Tibial artery (tissue), 4 donors: ENCODE measurements at regions not wholly inside any gene's neighbourhood (a gene's known extent, or its start where the extent isn't known, plus 50 kb on each side); places are given as distances from the start of the nearest gene placed in this dataset.
A peak's percentile ranks its signal among the peaks of the same experiment; 100 is the strongest.

Source experiments
- DNase-seq, 2 donors: peaks; one replicate each; pipeline ENCODE4 v3.0.0-alpha.2; 2019
- H3K27ac ChIP-seq, 2 donors: fragments of 200-600 bp; sonication (generic) in 1 of 2; 1 replicate in 1 of 2; 2 replicates in 1 of 2; pipeline ENCODE4 v1.5.1; 2018 to 2019; ENCODE audit warnings: mild to moderate bottlenecking in 1 of 2
- H3K27me3 ChIP-seq, 2 donors: fragments of 200-600 bp; sonication (generic) in 1 of 2; one replicate each; pipeline versions ENCODE4 v1.5.1 to v1.6.0; 2016 to 2019
- H3K36me3 ChIP-seq, 3 donors: fragments of 200-600 bp; sonication (generic) in 2 of 3; one replicate each; pipeline ENCODE4 v1.5.1; 2016 to 2019; ENCODE audit warnings: mild to moderate bottlenecking in 2 of 3
- H3K4me1 ChIP-seq, 4 donors: fragments of 200-600 bp; sonication (generic) in 2 of 4; 1 replicate in 3 of 4; 2 replicates in 1 of 4; pipeline ENCODE4 v1.5.1; 2016 to 2019
- H3K4me3 ChIP-seq, 2 donors: fragments of 200-600 bp; sonication (generic) in 1 of 2; 1 replicate in 1 of 2; 2 replicates in 1 of 2; pipeline ENCODE4 v1.5.1; 2018 to 2019; ENCODE audit warnings: mild to moderate bottlenecking in 2 of 2
- H3K9me3 ChIP-seq, 3 donors: fragments of 200-600 bp; sonication (generic) in 1 of 3; one replicate each; pipeline ENCODE4 v1.5.1; 2016 to 2019
- CTCF ChIP-seq, 2 experiments: fragments of 200-600 bp in 1 of 2; fragments of 450-650 bp in 1 of 2; IDR thresholded peaks; one replicate each; pipeline ENCODE4 v1.5.1; 2017 to 2019; ENCODE audit warnings: antibody characterized with exemption in 2 of 2, mild to moderate bottlenecking in 1 of 2, moderate library complexity in 1 of 2
- intact Hi-C: fragments of 100-400 bp; cut with DNase I; formaldehyde crosslinking; loops from one replicate; pipeline ENCODE4 v1.15.0; 2023; ENCODE audit warnings: low total_unique reads

- intact Hi-C loops = no loop called here
- Histone ChIP-seq H3K4me3 (no peak overlapping the region), H3K27me3 (no peaks in the 10 kb centered on the region), H3K9me3 (no peaks in the 10 kb centered on the region), H3K4me1 (peaks cover 0 to 7% (median 0%) of the 10 kb centered on the region in 4 donors), H3K27ac (no peak overlapping the region), H3K36me3 (no peaks in the 10 kb centered on the region)
- TF ChIP-seq CTCF (IDR thresholded peaks at IDR 0.05) = no peak
- DNase-seq = no peak
These were observed 154.6 kb upstream of the MBNL1 start for GRCh38 chr3:152113992-152114651.

GRCh38 chr3:152120601-152121269, 148.0 kb upstream of the MBNL1 start:
- no peaks in the 10 kb centered on the region for H3K36me3 ChIP-seq
- H3K4me1 ChIP-seq = peaks cover 0 to 36% (median 4%) of the 10 kb centered on the region in 4 donors
- H3K27ac ChIP-seq = peak overlapping the region; percentile 66 to 78
- no peaks in the 10 kb centered on the region for H3K27me3 ChIP-seq
- no peak for TF ChIP-seq CTCF (IDR thresholded peaks at IDR 0.05)
- DNase-seq = no peak
- intact Hi-C loops = no loop called here
- H3K9me3 ChIP-seq = no peaks in the 10 kb centered on the region
- no peak overlapping the region for H3K4me3 ChIP-seq

- H3K36me3 ChIP-seq = no peaks in the 10 kb centered on the region
- TF ChIP-seq CTCF (IDR thresholded peaks at IDR 0.05) = no peak
- intact Hi-C loops = no loop called here
- H3K27ac ChIP-seq = peak overlapping the region; percentile 66 to 78
- peaks cover 0 to 41% (median 6%) of the 10 kb centered on the region in 4 donors for H3K4me1 ChIP-seq
- no peaks in the 10 kb centered on the region for H3K27me3 ChIP-seq
- no peak for DNase-seq
- H3K9me3 ChIP-seq = no peaks in the 10 kb centered on the region
- no peak overlapping the region for H3K4me3 ChIP-seq
These were observed 147.5 kb upstream of the MBNL1 start for GRCh38 chr3:152121270-152121636.

GRCh38 chr3:152122851-152123250, 145.9 kb upstream of the MBNL1 start:
- no peak overlapping the region for H3K27ac ChIP-seq
- DNase-seq = no peak
- no peaks in the 10 kb centered on the region for H3K36me3 ChIP-seq
- H3K9me3 ChIP-seq = no peaks in the 10 kb centered on the region
- TF ChIP-seq CTCF (IDR thresholded peaks at IDR 0.05) = no peak
- intact Hi-C loops = no loop called here
- H3K27me3 ChIP-seq = no peaks in the 10 kb centered on the region
- H3K4me3 ChIP-seq = no peak overlapping the region
- H3K4me1 ChIP-seq = peaks cover 0 to 45% (median 6%) of the 10 kb centered on the region in 4 donors

- H3K27me3 ChIP-seq = no peaks in the 10 kb centered on the region
- TF ChIP-seq CTCF (IDR thresholded peaks at IDR 0.05) = no peak
- no peak for DNase-seq
- no peak overlapping the region for H3K4me3 ChIP-seq
- H3K36me3 ChIP-seq = no peaks in the 10 kb centered on the region
- no peak overlapping the region for H3K27ac ChIP-seq
- peaks cover 0 to 45% (median 6%) of the 10 kb centered on the region in 4 donors for H3K4me1 ChIP-seq
- no peaks in the 10 kb centered on the region for H3K9me3 ChIP-seq
- intact Hi-C loops = no loop called here
These were observed 145.3 kb upstream of the MBNL1 start for GRCh38 chr3:152123457-152123856.
